ENCODE measurements at regions not wholly inside any gene's neighbourhood (a gene's known extent, or its start where the extent isn't known, plus 50 kb on each side); places are given as distances from the start of the nearest gene placed in this dataset.

DNA sequence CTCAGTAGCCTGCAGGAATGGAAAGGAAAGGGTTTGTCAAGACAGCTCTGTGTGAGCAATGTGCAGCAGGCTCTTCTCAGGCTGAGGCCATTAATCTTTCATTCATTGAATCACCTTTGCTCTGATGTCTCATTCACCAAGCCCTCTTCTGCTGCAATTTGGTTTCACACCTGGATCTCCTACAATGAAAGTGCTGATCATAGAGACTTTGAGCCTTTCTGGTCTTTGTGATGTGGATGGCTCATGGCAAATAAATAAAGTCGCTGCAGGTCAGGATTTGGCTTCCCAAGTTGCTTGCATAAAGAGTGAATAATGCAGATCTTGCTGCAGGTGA lies 95.8 kb upstream of the SPRED2 start:
- CTCF ChIA-PET = no interaction called here
- Mint-ChIP-seq H3K4me1 (no peaks in the 10 kb centered on the region), H3K4me3 (no peak overlapping the region), H3K9me3 (ENCODE audit: low read depth) (no peaks in the 10 kb centered on the region), H3K27me3 (peaks cover 10% of the 10 kb centered on the region), H3K36me3 (ENCODE audit: low read depth) (no peaks in the 10 kb centered on the region), H3K27ac (no peak overlapping the region)
- ATAC-seq (no peak), DNase-seq (no peak)
- POLR2A ChIA-PET = interaction anchor here (0.7 kb wide), 1 partner anchor 19 kb away, joined by 3 read pairs; no protein-coding TSS in a partner anchor
- intact Hi-C loops (cut with DNase I, micrococcal nuclease) = no loop called here

DNA sequence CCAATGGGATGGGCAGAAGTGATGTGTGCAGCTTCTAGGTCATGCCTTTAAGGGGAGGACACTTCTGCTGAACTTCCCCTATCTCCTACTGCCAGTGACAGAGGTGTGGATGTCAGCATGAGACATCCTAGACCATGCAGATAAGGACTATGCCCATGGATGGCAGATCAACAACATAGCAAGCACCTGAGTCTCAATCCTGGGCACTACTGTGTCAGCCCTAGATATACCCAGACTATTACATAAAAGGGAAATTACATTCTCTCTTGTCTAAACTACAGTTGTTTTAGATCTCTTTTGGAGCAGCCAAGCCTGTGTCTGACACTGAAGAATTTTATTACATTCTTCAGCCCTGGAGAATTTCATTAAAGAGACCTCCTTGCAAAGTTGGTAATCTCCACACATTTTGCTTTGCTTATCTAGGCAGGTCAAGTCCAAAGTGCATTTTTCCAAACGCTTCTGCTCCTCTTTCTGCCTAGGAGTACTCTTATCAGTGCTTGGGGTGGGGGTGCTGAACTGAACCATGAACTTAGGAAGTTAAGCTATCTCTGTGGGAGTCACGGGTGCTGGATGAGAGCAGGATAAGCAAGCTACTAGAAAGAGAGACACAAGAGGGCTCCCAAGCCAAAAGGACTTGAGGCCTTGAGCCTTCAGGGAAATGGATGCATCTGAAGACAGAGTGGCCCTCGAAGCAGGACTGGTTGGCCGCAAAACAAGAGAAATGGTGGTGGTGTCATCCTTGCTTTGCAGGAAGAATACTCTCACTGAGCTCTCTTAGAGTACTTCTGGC lies 95.2 kb upstream of the SPRED2 start:
- intact Hi-C loops (cut with DNase I, micrococcal nuclease) = no loop called here
- ATAC-seq (no peak), DNase-seq (no peak)
- Mint-ChIP-seq H3K9me3 (ENCODE audit: low read depth) (no peaks in the 10 kb centered on the region), H3K36me3 (ENCODE audit: low read depth) (no peaks in the 10 kb centered on the region), H3K4me3 (no peak overlapping the region), H3K27me3 (peaks cover 11% of the 10 kb centered on the region), H3K4me1 (no peaks in the 10 kb centered on the region), H3K27ac (no peak overlapping the region)
- ChIA-PET CTCF (no interaction called here), POLR2A (interaction anchor here (0.7 kb wide), 1 partner anchor 20 kb away, joined by 3 read pairs; no protein-coding TSS in a partner anchor)

DNA sequence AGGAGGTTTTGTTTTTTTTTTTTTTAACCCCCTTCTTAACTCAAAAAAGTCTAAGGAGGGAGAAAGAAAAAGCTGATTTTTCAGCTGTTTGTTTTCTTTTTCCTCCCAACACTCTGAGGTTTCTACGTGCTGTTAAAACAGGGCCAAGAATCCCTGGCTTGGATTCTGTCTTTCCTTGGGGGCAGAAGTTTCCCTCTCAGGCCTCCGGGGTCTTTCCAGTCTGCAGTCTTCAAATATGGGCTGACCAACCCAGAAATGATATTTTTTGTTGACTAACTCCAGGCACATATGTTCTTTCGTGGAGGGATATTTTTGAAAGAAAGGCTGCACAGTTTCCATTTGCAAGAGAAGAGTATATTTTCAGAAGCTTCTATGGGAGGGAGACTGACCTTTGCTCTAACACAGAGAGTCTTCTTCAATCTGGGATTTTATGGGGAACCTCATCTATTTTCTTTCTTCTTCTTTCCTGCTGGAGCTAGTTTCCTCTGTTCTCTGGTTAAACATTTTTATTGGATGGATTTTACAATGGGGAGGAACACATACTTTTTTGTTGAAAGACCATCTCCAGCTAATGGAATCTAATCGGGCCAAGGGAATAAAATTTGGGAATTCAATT lies 93.3 kb upstream of the SPRED2 start:
- ChIA-PET POLR2A (no interaction called here), CTCF (interaction anchor here (0.7 to 1.2 kb wide), 3 partner anchors 28 to 112 kb away, joined by 3 read pairs; no protein-coding TSS in a partner anchor)
- DNase-seq = no peak
- no peaks in the 10 kb centered on the region for H3K4me1 Mint-ChIP-seq
- H3K4me3 Mint-ChIP-seq = no peak overlapping the region
- H3K27me3 Mint-ChIP-seq = peaks cover 9% of the 10 kb centered on the region
- ATAC-seq = no peak
- H3K27ac Mint-ChIP-seq = no peak overlapping the region
- H3K36me3 Mint-ChIP-seq (ENCODE audit: low read depth) = no peaks in the 10 kb centered on the region
- no peaks in the 10 kb centered on the region for H3K9me3 Mint-ChIP-seq (ENCODE audit: low read depth)
- intact Hi-C loops (cut with DNase I, micrococcal nuclease) = no loop called here

DNA sequence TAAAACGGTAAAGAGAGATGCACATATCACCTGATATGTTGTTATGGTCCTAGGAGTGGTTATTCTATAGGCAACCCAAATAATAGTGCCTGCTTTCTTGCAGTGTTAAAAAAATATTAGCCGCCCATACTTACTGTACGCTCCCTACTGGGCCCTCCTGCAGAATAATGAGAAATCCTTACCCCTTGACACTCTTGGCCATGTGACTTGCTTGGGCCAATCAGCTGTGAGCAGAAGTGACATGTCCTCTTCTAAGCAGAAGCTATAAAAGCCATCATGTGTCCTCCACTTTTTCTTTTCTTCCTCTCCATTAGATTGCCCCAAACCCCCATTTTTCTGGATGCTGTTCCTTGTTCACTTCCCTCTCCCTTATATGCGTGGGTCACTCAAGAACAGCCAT lies 90.5 kb upstream of the SPRED2 start:
- Mint-ChIP-seq H3K4me1 (no peaks in the 10 kb centered on the region), H3K27ac (no peak overlapping the region), H3K9me3 (ENCODE audit: low read depth) (no peaks in the 10 kb centered on the region), H3K27me3 (peaks cover 6% of the 10 kb centered on the region), H3K4me3 (no peak overlapping the region), H3K36me3 (ENCODE audit: low read depth) (no peaks in the 10 kb centered on the region)
- POLR2A ChIA-PET = no interaction called here
- CTCF ChIA-PET = interaction anchor here (0.6 kb wide), 3 partner anchors 24 to 348 kb away, joined by 3 read pairs; no protein-coding TSS in a partner anchor
- DNase-seq (no peak), ATAC-seq (no peak)
- intact Hi-C loops (cut with DNase I, micrococcal nuclease) = no loop called here

DNA sequence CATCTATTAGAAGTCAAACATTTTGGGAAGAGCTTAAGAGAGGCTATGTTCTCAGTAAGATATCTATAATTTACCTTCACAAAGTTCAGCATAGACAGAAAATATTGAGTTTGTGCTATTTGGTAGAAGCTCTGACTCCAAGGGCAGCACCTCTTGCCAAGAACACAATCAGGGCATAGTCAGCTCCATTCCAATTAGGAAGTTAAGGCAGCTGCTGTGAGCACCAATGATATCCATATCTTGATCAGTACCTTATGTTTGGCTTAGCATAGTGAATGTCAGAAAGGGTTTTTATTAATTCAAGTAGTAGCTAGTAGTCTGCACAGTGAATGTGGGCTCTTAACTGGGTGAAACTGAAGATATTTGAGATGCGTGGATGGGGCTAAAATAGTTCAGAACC lies 86.4 kb upstream of the SPRED2 start:
- H3K36me3 Mint-ChIP-seq (ENCODE audit: low read depth) = no peaks in the 10 kb centered on the region
- no peak for ATAC-seq
- CTCF ChIA-PET = interaction anchor here (1.1 kb wide), 1 partner anchor 10 kb away, joined by 3 read pairs; no protein-coding TSS in a partner anchor
- no peak overlapping the region for H3K27ac Mint-ChIP-seq
- intact Hi-C loops (cut with DNase I, micrococcal nuclease) = no loop called here
- POLR2A ChIA-PET = no interaction called here
- H3K27me3 Mint-ChIP-seq = peaks cover 6% of the 10 kb centered on the region
- no peaks in the 10 kb centered on the region for H3K9me3 Mint-ChIP-seq (ENCODE audit: low read depth)
- H3K4me3 Mint-ChIP-seq = no peak overlapping the region
- DNase-seq = no peak
- H3K4me1 Mint-ChIP-seq = peaks cover 3% of the 10 kb centered on the region

DNA sequence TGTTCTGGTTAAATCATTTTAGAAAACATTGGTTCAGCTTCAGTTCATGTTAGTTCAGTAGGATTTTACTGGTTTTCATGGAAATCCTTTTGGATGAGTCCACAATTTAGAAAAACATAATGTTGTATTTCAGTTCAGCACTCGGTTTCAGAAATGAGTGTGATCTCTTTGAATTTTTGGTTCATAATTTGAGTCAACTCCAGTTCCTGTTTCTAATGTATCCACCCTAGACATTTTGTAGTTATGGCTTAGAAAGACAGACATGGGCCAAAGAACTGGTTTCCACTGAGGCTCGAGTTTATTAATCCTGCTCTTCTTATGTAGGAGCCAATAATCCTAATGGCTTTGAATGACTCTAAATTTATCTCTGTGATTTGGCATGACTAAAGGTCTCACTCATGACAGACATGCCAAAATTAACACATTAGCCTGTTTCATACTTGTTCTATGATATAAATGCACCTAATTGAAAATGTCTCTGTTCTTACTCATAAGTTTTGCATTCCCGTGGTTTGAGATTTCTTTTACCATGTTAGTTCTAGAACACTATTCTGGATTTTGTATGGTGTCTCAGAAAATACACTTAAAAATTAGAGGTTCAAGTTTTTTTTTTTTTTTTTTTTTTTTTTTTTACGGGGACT lies 82.3 kb upstream of the SPRED2 start:
- intact Hi-C loops (cut with DNase I, micrococcal nuclease) = no loop called here
- no peak for DNase-seq
- no peak overlapping the region for H3K27ac Mint-ChIP-seq
- CTCF ChIA-PET = no interaction called here
- H3K4me3 Mint-ChIP-seq = no peak overlapping the region
- no peaks in the 10 kb centered on the region for H3K27me3 Mint-ChIP-seq
- H3K36me3 Mint-ChIP-seq (ENCODE audit: low read depth) = no peaks in the 10 kb centered on the region
- no peak for ATAC-seq
- H3K4me1 Mint-ChIP-seq = peaks cover 3% of the 10 kb centered on the region
- POLR2A ChIA-PET = no interaction called here
- H3K9me3 Mint-ChIP-seq (ENCODE audit: low read depth) = no peaks in the 10 kb centered on the region

DNA sequence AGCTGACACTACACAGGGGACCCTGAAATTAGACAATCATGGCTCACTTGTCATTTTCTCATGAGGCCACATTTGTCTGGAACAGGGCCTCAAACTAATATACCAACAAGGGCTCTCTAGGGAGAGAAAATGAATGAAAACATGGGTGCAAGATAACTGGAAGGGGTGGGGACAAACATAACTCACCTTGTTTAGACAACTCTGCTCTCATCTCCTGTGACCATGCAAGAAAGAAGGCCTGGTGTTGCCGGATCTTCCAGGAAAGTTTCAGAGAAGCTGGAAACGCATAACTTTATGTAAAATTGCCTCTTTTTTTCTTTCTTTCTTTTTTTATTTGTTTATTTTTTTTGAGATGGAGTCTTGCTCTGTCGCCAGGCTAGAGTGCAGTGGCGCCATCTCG lies 80.4 kb upstream of the SPRED2 start:
- no peak overlapping the region for H3K4me3 Mint-ChIP-seq
- DNase-seq = no peak
- CTCF ChIA-PET = no interaction called here
- intact Hi-C loops (cut with DNase I, micrococcal nuclease) = no loop called here
- H3K27ac Mint-ChIP-seq = no peak overlapping the region
- ATAC-seq = no peak
- peaks cover 1% of the 10 kb centered on the region for H3K27me3 Mint-ChIP-seq
- POLR2A ChIA-PET = interaction anchor here (0.7 kb wide), 1 partner anchor 9 kb away, joined by 3 read pairs; no protein-coding TSS in a partner anchor
- H3K4me1 Mint-ChIP-seq = peaks cover 3% of the 10 kb centered on the region
- no peaks in the 10 kb centered on the region for H3K9me3 Mint-ChIP-seq (ENCODE audit: low read depth)
- no peaks in the 10 kb centered on the region for H3K36me3 Mint-ChIP-seq (ENCODE audit: low read depth)

DNA sequence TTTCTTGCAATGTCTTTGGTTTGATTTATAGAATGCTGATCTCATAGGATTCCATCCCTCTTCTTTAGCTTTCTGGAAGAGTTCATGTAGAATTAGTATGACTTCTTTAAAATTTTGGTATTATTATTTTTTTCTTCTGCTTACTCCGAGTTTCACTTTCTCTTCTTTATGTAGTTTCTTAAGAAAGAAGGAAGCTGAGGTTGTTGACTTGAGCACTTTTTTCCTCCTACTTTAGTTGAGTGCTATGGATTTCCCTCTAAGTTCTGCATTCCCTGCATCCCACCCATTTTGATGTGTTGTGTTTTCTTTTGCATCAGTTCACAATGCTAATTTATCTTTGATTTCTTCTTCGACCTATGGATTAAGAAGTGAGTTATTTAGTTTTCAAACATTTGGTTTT lies 78.9 kb upstream of the SPRED2 start:
- Mint-ChIP-seq H3K9me3 (ENCODE audit: low read depth) (no peaks in the 10 kb centered on the region), H3K27ac (no peak overlapping the region), H3K27me3 (peaks cover 1% of the 10 kb centered on the region), H3K4me1 (peaks cover 3% of the 10 kb centered on the region), H3K36me3 (ENCODE audit: low read depth) (no peaks in the 10 kb centered on the region), H3K4me3 (no peak overlapping the region)
- intact Hi-C loops (cut with DNase I, micrococcal nuclease) = no loop called here
- ATAC-seq (no peak), DNase-seq (no peak)
- ChIA-PET POLR2A (no interaction called here), CTCF (no interaction called here)

DNA sequence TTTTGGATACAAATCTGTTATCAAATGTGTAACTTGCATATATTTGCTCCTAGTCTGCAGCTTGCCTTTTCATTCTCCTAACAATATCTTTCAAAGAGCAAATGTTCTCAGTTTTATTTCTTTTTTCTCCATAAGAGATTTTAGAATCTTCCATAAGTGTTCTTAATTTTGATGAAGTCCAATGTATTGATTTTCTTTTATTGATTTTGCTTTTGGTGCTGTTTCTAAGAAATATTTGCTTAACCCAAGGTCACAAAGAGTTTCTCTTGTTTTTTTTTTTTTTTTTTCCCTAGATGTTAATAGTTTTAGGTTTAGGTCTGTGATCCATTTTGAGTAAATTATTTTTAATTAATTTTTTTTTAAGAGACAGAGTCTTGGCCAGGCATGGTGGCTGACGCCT lies 75.8 kb upstream of the SPRED2 start:
- H3K36me3 Mint-ChIP-seq (ENCODE audit: low read depth) = no peaks in the 10 kb centered on the region
- no peaks in the 10 kb centered on the region for H3K4me1 Mint-ChIP-seq
- no peaks in the 10 kb centered on the region for H3K9me3 Mint-ChIP-seq (ENCODE audit: low read depth)
- ChIA-PET POLR2A (no interaction called here), CTCF (interaction anchor here (0.6 kb wide), 1 partner anchor 21 kb away, joined by 3 read pairs; no protein-coding TSS in a partner anchor)
- DNase-seq (no peak), ATAC-seq (no peak)
- intact Hi-C loops (cut with DNase I, micrococcal nuclease) = no loop called here
- no peak overlapping the region for H3K4me3 Mint-ChIP-seq
- H3K27me3 Mint-ChIP-seq = peaks cover 1% of the 10 kb centered on the region
- no peak overlapping the region for H3K27ac Mint-ChIP-seq

DNA sequence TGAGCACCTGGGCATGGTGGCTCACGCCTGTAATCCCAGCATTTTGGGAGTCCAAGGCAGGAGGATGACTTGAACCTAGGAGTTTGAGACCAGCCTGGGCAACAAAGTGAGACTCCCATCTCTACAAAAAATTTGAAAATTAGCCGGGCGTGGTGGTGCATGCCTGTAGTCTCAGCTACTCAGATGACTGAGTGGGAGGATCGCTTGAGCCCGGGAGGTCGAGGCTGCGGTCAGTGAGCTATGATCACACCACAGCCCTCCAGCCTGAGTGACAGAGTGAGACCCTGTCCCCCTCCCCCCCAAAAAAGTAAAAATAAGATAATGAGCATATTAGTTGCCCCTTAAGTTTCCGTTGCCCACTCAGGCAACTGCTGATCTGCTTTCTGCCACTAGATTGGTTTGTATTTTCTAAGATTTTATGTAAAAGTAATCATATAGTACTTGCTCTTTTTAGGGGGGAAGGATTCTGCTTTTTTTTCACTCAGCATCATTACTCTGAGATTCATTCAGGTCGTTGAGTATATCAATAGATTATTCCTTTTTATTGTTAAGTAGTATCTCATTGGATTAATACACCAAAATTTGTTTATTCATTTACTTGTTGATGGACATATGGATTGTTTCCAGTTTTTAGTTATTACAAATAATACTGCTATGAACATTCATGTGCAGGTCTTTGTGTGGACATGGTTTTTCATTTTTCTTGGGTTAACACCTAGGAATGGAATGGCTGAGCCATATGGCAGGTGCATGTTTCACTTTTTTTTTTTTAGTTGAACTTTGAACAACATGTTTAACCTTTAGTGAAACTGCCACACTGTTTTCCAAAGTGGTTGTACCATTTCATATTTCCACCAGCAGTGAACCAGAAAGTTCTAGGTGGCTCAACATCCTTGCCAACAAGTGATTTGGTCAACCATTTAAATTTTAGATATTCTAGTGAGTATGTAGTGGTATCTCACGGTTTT lies 75.0 kb upstream of the SPRED2 start:
- peaks cover 1% of the 10 kb centered on the region for H3K27me3 Mint-ChIP-seq
- ATAC-seq (no peak), DNase-seq (no peak)
- no peak overlapping the region for H3K4me3 Mint-ChIP-seq
- POLR2A ChIA-PET = interaction anchor here (0.6 kb wide), 1 partner anchor 10 kb away, joined by 3 read pairs; no protein-coding TSS in a partner anchor
- intact Hi-C loops (cut with DNase I, micrococcal nuclease) = no loop called here
- no peaks in the 10 kb centered on the region for H3K9me3 Mint-ChIP-seq (ENCODE audit: low read depth)
- no peaks in the 10 kb centered on the region for H3K36me3 Mint-ChIP-seq (ENCODE audit: low read depth)
- CTCF ChIA-PET = interaction anchor here (0.6 kb wide), 1 partner anchor 150 kb away, joined by 5 read pairs; no protein-coding TSS in a partner anchor
- H3K4me1 Mint-ChIP-seq = no peaks in the 10 kb centered on the region
- no peak overlapping the region for H3K27ac Mint-ChIP-seq

All from activated CD4-positive, alpha-beta T cell treated with anti-CD3 and anti-CD28 coated beads for 36 hours (primary cell).